ENCODE measurements at regions not wholly inside any gene's neighbourhood (a gene's known extent, or its start where the extent isn't known, plus 50 kb on each side); places are given as distances from the start of the nearest gene placed in this dataset.

GRCh38 chr1:73804935-73805334 is 393.0 kb downstream of the LRRIQ3 start:
- Histone ChIP-seq H3K27ac (ENCODE audit: low read depth in 1 of 2, low read length in 2 of 2) (no peak overlapping the region), H3K27me3 (ENCODE audit: control insufficient read depth in 2 of 2, insufficient read depth in 2 of 2, low read length in 2 of 2) (no peaks in the 10 kb centered on the region), H3K36me3 (replicated peaks in 1 of 2; ENCODE audit: control insufficient read depth in 1 of 2, insufficient read depth in 2 of 2, low read length in 2 of 2) (no peaks in the 10 kb centered on the region), H3K4me1 (ENCODE audit: control insufficient read depth in 1 of 2, insufficient read depth in 2 of 2, low read length in 2 of 2) (no peaks in the 10 kb centered on the region), H3K9ac (ENCODE audit: insufficient read depth, low read length, poor library complexity, severe bottlenecking) (no peak overlapping the region), H3K9me3 (replicated peaks in 1 of 2; ENCODE audit: control insufficient read depth in 1 of 2, insufficient read depth in 1 of 2, low read length in 2 of 2) (peaks cover 0 to 5% of the 10 kb centered on the region in 2 donors), H3K79me2 (ENCODE audit: insufficient read depth, low read length) (no peaks in the 10 kb centered on the region), H3K4me3 (replicated peaks in 1 of 3; ENCODE audit: low read depth in 2 of 3, low read length in 3 of 3) (no peak overlapping the region), H2AFZ (ENCODE audit: insufficient read depth, low read depth, low read length, poor library complexity, severe bottlenecking) (no peak overlapping the region), H3K4me2 (replicated peaks; ENCODE audit: extremely low read depth, low read length, poor library complexity, severe bottlenecking) (no peak overlapping the region), H4K20me1 (ENCODE audit: insufficient read depth, low read length) (no peaks in the 10 kb centered on the region)
- no peak for DNase-seq
- WGBS (ENCODE audit: insufficient coverage) = no CpG with 5 or more reads among the region's 3 CpGs
- no peaks in the 10 kb centered on the region for H3K27me3 Mint-ChIP-seq (ENCODE audit: low read depth in 3 of 3)
- H3K27ac Mint-ChIP-seq = no peak overlapping the region
- no peaks in the 10 kb centered on the region for H3K4me1 Mint-ChIP-seq
- H3K36me3 Mint-ChIP-seq = no peaks in the 10 kb centered on the region
- no peak for TF ChIP-seq CTCF (IDR thresholded peaks at IDR 0.05)
- intact Hi-C loops (cut with micrococcal nuclease) = no loop called here
- H3K4me3 Mint-ChIP-seq = no peak overlapping the region
- peaks cover 0 to 10% (median 4%) of the 10 kb centered on the region in 7 donors for H3K9me3 Mint-ChIP-seq

- no peak overlapping the region for H3K4me3 Mint-ChIP-seq
Measured at GRCh38 chr1:73803380-73803779, 394.6 kb downstream of the LRRIQ3 start.

More at GRCh38 chr1:73803380-73803779, 394.6 kb downstream of the LRRIQ3 start:
- Histone ChIP-seq H3K4me1 (ENCODE audit: control insufficient read depth in 1 of 2, insufficient read depth in 2 of 2, low read length in 2 of 2) (no peaks in the 10 kb centered on the region), H3K4me3 (replicated peaks in 1 of 3; ENCODE audit: low read depth in 2 of 3, low read length in 3 of 3) (no peak overlapping the region), H4K20me1 (ENCODE audit: insufficient read depth, low read length) (no peaks in the 10 kb centered on the region), H3K36me3 (replicated peaks in 1 of 2; ENCODE audit: control insufficient read depth in 1 of 2, insufficient read depth in 2 of 2, low read length in 2 of 2) (no peaks in the 10 kb centered on the region), H2AFZ (ENCODE audit: insufficient read depth, low read depth, low read length, poor library complexity, severe bottlenecking) (no peak overlapping the region), H3K9me3 (replicated peaks in 1 of 2; ENCODE audit: control insufficient read depth in 1 of 2, insufficient read depth in 1 of 2, low read length in 2 of 2) (no peaks in the 10 kb centered on the region), H3K4me2 (replicated peaks; ENCODE audit: extremely low read depth, low read length, poor library complexity, severe bottlenecking) (no peak overlapping the region), H3K27ac (ENCODE audit: low read depth in 1 of 2, low read length in 2 of 2) (no peak overlapping the region), H3K27me3 (ENCODE audit: control insufficient read depth in 2 of 2, insufficient read depth in 2 of 2, low read length in 2 of 2) (no peaks in the 10 kb centered on the region), H3K79me2 (ENCODE audit: insufficient read depth, low read length) (no peaks in the 10 kb centered on the region), H3K9ac (ENCODE audit: insufficient read depth, low read length, poor library complexity, severe bottlenecking) (no peak overlapping the region)
- peaks cover 0 to 10% (median 5%) of the 10 kb centered on the region in 7 donors for H3K9me3 Mint-ChIP-seq
- WGBS (ENCODE audit: insufficient coverage) = no CpG with 5 or more reads among the region's 4 CpGs
- no peaks in the 10 kb centered on the region for H3K36me3 Mint-ChIP-seq
- TF ChIP-seq CTCF (IDR thresholded peaks at IDR 0.05) = no peak
- intact Hi-C loops (cut with micrococcal nuclease) = no loop called here
- H3K4me1 Mint-ChIP-seq = no peaks in the 10 kb centered on the region
- no peak for DNase-seq
- H3K27ac Mint-ChIP-seq = no peak overlapping the region
- H3K27me3 Mint-ChIP-seq (ENCODE audit: low read depth in 3 of 3) = no peaks in the 10 kb centered on the region
